ENCODE measurements at regions not wholly inside any gene's neighbourhood (a gene's known extent, or its start where the extent isn't known, plus 50 kb on each side); places are given as distances from the start of the nearest gene placed in this dataset.

GRCh38 chrX:8971116-8971515, 62.8 kb downstream of the FAM9B start:
- Histone ChIP-seq H3K9me3 (no peaks in the 10 kb centered on the region), H3K36me3 (no peaks in the 10 kb centered on the region), H3K4me1 (no peaks in the 10 kb centered on the region), H3K27me3 (ENCODE audit: low read depth) (no peaks in the 10 kb centered on the region), H3K4me3 (no peak overlapping the region), H3K27ac (no peak overlapping the region)
- DNase-seq = no peak
- peak; percentile 32 for TF ChIP-seq CTCF (IDR thresholded peaks at IDR 0.05)
- intact Hi-C loops (cut with DNase I) = loop anchor here (10.0 kb wide), 1 partner anchor 734 kb away; no protein-coding TSS in a partner anchor
- peak in 1 of 2 donors; percentile 63 for ATAC-seq

- Histone ChIP-seq H3K9me3 (no peaks in the 10 kb centered on the region), H3K4me1 (no peaks in the 10 kb centered on the region), H3K36me3 (no peaks in the 10 kb centered on the region), H3K4me3 (no peak overlapping the region), H3K27ac (no peak overlapping the region), H3K27me3 (ENCODE audit: low read depth) (no peaks in the 10 kb centered on the region)
- intact Hi-C loops (cut with DNase I) = no loop called here
- DNase-seq = no peak
- ATAC-seq = no peak
- TF ChIP-seq CTCF (IDR thresholded peaks at IDR 0.05) = no peak
Observed at GRCh38 chrX:8969378-8969777, 64.5 kb downstream of the FAM9B start.

- TF ChIP-seq CTCF (IDR thresholded peaks at IDR 0.05) = no peak
- intact Hi-C loops (cut with DNase I) = no loop called here
- H3K4me3 ChIP-seq = no peak overlapping the region
- no peak overlapping the region for H3K27ac ChIP-seq
- DNase-seq (no peak), ATAC-seq (no peak)
- H3K27me3 ChIP-seq (ENCODE audit: low read depth) = no peaks in the 10 kb centered on the region
- no peaks in the 10 kb centered on the region for H3K9me3 ChIP-seq
- H3K36me3 ChIP-seq = no peaks in the 10 kb centered on the region
- H3K4me1 ChIP-seq = no peaks in the 10 kb centered on the region
Observed at GRCh38 chrX:8967461-8967860, 66.5 kb downstream of the FAM9B start.

GRCh38 chrX:8960957-8961468, 72.9 kb downstream of the FAM9B start:
- no peaks in the 10 kb centered on the region for H3K27me3 ChIP-seq (ENCODE audit: low read depth)
- no peak overlapping the region for H3K4me3 ChIP-seq
- no peak overlapping the region for H3K27ac ChIP-seq
- intact Hi-C loops (cut with DNase I) = no loop called here
- DNase-seq = no peak
- no peaks in the 10 kb centered on the region for H3K4me1 ChIP-seq
- TF ChIP-seq CTCF (IDR thresholded peaks at IDR 0.05) = no peak
- ATAC-seq = peak in 1 of 2 donors; percentile 31
- H3K9me3 ChIP-seq = no peaks in the 10 kb centered on the region
- no peaks in the 10 kb centered on the region for H3K36me3 ChIP-seq

- Histone ChIP-seq H3K27me3 (ENCODE audit: low read depth) (no peaks in the 10 kb centered on the region), H3K4me1 (no peaks in the 10 kb centered on the region), H3K4me3 (no peak overlapping the region), H3K36me3 (no peaks in the 10 kb centered on the region), H3K27ac (no peak overlapping the region), H3K9me3 (no peaks in the 10 kb centered on the region)
- intact Hi-C loops (cut with DNase I) = no loop called here
- TF ChIP-seq CTCF (IDR thresholded peaks at IDR 0.05) = no peak
- no peak for DNase-seq
- no peak for ATAC-seq
Observed at GRCh38 chrX:8955511-8955910, 78.4 kb downstream of the FAM9B start.

GRCh38 chrX:8946563-8946962, 87.4 kb downstream of the FAM9B start:
- intact Hi-C loops (cut with DNase I) = no loop called here
- TF ChIP-seq CTCF (IDR thresholded peaks at IDR 0.05) = no peak
- Histone ChIP-seq H3K36me3 (no peaks in the 10 kb centered on the region), H3K4me3 (no peak overlapping the region), H3K27ac (no peak overlapping the region), H3K27me3 (ENCODE audit: low read depth) (no peaks in the 10 kb centered on the region), H3K9me3 (no peaks in the 10 kb centered on the region), H3K4me1 (no peaks in the 10 kb centered on the region)
- no peak for ATAC-seq
- no peak for DNase-seq

All from lower lobe of right lung (tissue), 2 donors.